Heart right ventricle (tissue), 16 donors: ENCODE measurements at regions not wholly inside any gene's neighbourhood (a gene's known extent, or its start where the extent isn't known, plus 50 kb on each side); places are given as distances from the start of the nearest gene placed in this dataset.

Experiments
- ATAC-seq, 8 donors: fragments of 200-7000 bp; cut with Tn5 transposase; one replicate each; pipeline ENCODE4 v1.9.1; 2020; ENCODE audit warnings: mild to moderate bottlenecking in 8 of 8, moderate library complexity in 8 of 8, moderate number of reproducible peaks in 1 of 8
- DNase-seq, 2 donors: peaks; one replicate each; pipeline ENCODE4 v3.0.0-alpha.2; 2020
- H3K27ac ChIP-seq, 10 donors: fragments of 200-600 bp; sonication (generic) in 2 of 10; one replicate each; pipeline versions ENCODE4 v1.5.0 to v1.8.0; 2020 to 2022; ENCODE audit warnings: mild to moderate bottlenecking in 3 of 10
- H3K27me3 ChIP-seq, 7 donors: fragments of 200-600 bp; one replicate each; pipeline ENCODE4 v1.8.0; 2021 to 2022; ENCODE audit warnings: mild to moderate bottlenecking in 2 of 7
- H3K36me3 ChIP-seq, 9 donors: fragments of 200-600 bp; sonication (generic) in 1 of 9; one replicate each; pipeline versions ENCODE4 v1.5.0 to v1.8.0; 2020 to 2022; ENCODE audit warnings: mild to moderate bottlenecking in 2 of 9
- H3K4me1 ChIP-seq, 9 donors: fragments of 200-600 bp; sonication (generic) in 1 of 9; one replicate each; pipeline versions ENCODE4 v1.5.0 to v1.8.0; 2020 to 2022; ENCODE audit warnings: mild to moderate bottlenecking in 4 of 9
- H3K4me3 ChIP-seq, 10 donors: fragments of 200-600 bp; sonication (generic) in 2 of 10; one replicate each; pipeline versions ENCODE4 v1.5.0 to v1.8.0; 2020 to 2022; ENCODE audit warnings: mild to moderate bottlenecking in 7 of 10, moderate library complexity in 2 of 10
- H3K9me3 ChIP-seq, 11 donors: fragments of 200-600 bp in 10 of 11; sonication (generic) in 2 of 11; one replicate each; pipeline versions ENCODE4 v1.5.0 to v1.8.0; 2013 to 2022; ENCODE audit warnings: mild to moderate bottlenecking in 2 of 11, control low read depth in 1 of 11, moderate library complexity in 1 of 11
- CTCF ChIP-seq, 9 donors: fragments of 200-600 bp; sonication (generic) in 2 of 9; IDR thresholded peaks; one replicate each; pipeline versions ENCODE4 v1.5.0 to v1.8.0; 2021 to 2022; ENCODE audit warnings: antibody characterized with exemption in 9 of 9, mild to moderate bottlenecking in 5 of 9, moderate library complexity in 1 of 9
- WGBS, 2 donors: extraction: QIAGEN DNeasy Blood & Tissue Kit; methylation state at CpG; one replicate each; pipeline ENCODE4 v1.1.7; 2013; ENCODE audit warnings: inconsistent platforms in 1 of 2; 5-methylcytosine and 5-hydroxymethylcytosine counted together
- intact Hi-C, 10 donors: fragments of 100-400 bp; cut with DNase I; formaldehyde crosslinking; loops; one replicate each; pipeline versions ENCODE4 v1.11.1 to v1.14.2; 2022
- donor health status: Arrhythmogenic right ventricular cardiomyopathy.
- donor health status: ischemic (EF 13 %, LVEDD 7.1; RV severe dilation, severe dysfunction).
- donor health status: healthy with polysubstance abuse.
- donor health status: DM: no; HTN: yes; CAD: no.
- donor health status: DM: no; HTN: no; CAD: no.
- donor health status: ischemic (EF 25% LVEDD 6.9; RV normal size, moderate dysfunction).
- donor health status: ischemic (EF 25% LVEDD 5.7; RV mildly dilated, moderate dysfunction).
- donor health status: healthy.
- donor health status: DM: yes; HTN: yes; CAD: no.
- donor health status: Ischemic cardiomyopathy.
- donor health status: ischemic (EF 35%, LVEDD 5.7; RV mildly dilated, moderate dysfunction).
- donor health status: nonischemic (EF 11% LVEDD 7.7; RV severe dilation, severe dysfunction).
- donor health status: DM: yes; HTN: yes; CAD: no.
- donor health status: PGD.
- donor health status: ischemic (EF 29% LVEDD 5.4; RV normal size, mild dysfunction).
- donor health status: nonischemic (EF 23%, LVEDD 6.1; RV moderate dilation, normal function).

GRCh38 chr3:132239587-132239986 lies 77.6 kb upstream of the ACP3 start:
- no peak overlapping the region for H3K4me3 ChIP-seq
- H3K27ac ChIP-seq = no peak overlapping the region
- ATAC-seq (no peak), DNase-seq (no peak)
- peaks cover 0 to 8% (median 0%) of the 10 kb centered on the region in 11 donors for H3K9me3 ChIP-seq
- no peaks in the 10 kb centered on the region for H3K4me1 ChIP-seq
- intact Hi-C loops = no loop called here
- TF ChIP-seq CTCF (IDR thresholded peaks at IDR 0.05) = no peak
- H3K27me3 ChIP-seq = no peaks in the 10 kb centered on the region
- no peaks in the 10 kb centered on the region for H3K36me3 ChIP-seq

- peaks cover 0 to 6% (median 0%) of the 10 kb centered on the region in 9 donors for H3K4me1 ChIP-seq
- peaks cover 0 to 8% (median 0%) of the 10 kb centered on the region in 11 donors for H3K9me3 ChIP-seq
- H3K36me3 ChIP-seq = no peaks in the 10 kb centered on the region
- intact Hi-C loops = no loop called here
- H3K27me3 ChIP-seq = no peaks in the 10 kb centered on the region
- 82 to 91% methylated on average over 3 of the region's 3 CpGs for WGBS, 2 donors
- DNase-seq (no peak), ATAC-seq (no peak)
- no peak for TF ChIP-seq CTCF (IDR thresholded peaks at IDR 0.05)
- no peak overlapping the region for H3K27ac ChIP-seq
- H3K4me3 ChIP-seq = no peak overlapping the region
These were observed 75.3 kb upstream of the ACP3 start for GRCh38 chr3:132241776-132242514.

- WGBS, 2 donors = 55 to 74% methylated on average over 3 of the region's 3 CpGs
- Histone ChIP-seq H3K27me3 (no peaks in the 10 kb centered on the region), H3K27ac (no peak overlapping the region), H3K9me3 (peaks cover 0 to 8% (median 0%) of the 10 kb centered on the region in 11 donors), H3K4me3 (no peak overlapping the region), H3K36me3 (no peaks in the 10 kb centered on the region), H3K4me1 (peaks cover 0 to 6% (median 0%) of the 10 kb centered on the region in 9 donors)
- no peak for ATAC-seq
- intact Hi-C loops = no loop called here
- DNase-seq = no peak
- TF ChIP-seq CTCF (IDR thresholded peaks at IDR 0.05) = no peak
These were observed 74.4 kb upstream of the ACP3 start for GRCh38 chr3:132242790-132243189.

- H3K4me1 ChIP-seq = peaks cover 0 to 6% (median 0%) of the 10 kb centered on the region in 9 donors
- intact Hi-C loops = loop anchor here in 1 of 10 donors (1.0 kb wide), 1 partner anchor 40 kb away; no protein-coding TSS in a partner anchor
- 49 to 64% methylated on average over 3 of the region's 3 CpGs for WGBS, 2 donors
These were observed 71.6 kb upstream of the ACP3 start for GRCh38 chr3:132245552-132246142.

More at GRCh38 chr3:132245552-132246142, 71.6 kb upstream of the ACP3 start:
- peaks cover 0 to 1% (median 0%) of the 10 kb centered on the region in 11 donors for H3K9me3 ChIP-seq
- H3K27ac ChIP-seq = no peak overlapping the region
- ATAC-seq (no peak), DNase-seq (no peak)
- H3K36me3 ChIP-seq = no peaks in the 10 kb centered on the region
- H3K27me3 ChIP-seq = peaks cover 0 to 10% (median 5%) of the 10 kb centered on the region in 7 donors
- TF ChIP-seq CTCF (IDR thresholded peaks at IDR 0.05) = no peak
- H3K4me3 ChIP-seq = no peak overlapping the region
